ENCODE measurements at regions not wholly inside any gene's neighbourhood (a gene's known extent, or its start where the extent isn't known, plus 50 kb on each side); places are given as distances from the start of the nearest gene placed in this dataset.

DNA sequence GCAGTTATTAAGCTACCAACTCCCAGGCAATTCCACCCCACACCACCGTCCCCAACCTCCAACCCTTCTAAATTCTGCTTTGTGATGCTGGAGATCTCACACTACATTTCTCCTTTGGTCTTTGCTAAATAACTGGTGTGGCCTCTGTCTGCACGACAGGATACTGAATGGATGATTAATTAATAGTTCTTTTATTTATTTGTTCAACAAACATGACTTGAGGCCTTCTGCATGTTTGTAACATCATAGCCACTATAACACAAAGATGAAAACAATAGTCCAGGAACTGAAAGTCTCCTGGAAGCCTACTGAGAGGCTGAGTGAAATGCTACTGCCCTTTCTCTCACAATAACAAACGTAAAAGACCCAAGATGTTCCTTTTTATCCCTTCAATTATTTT lies 609.5 kb upstream of the UBE2E2 start:
- intact Hi-C loops (cut with DNase I) = no loop called here
- no peak for DNase-seq
- no peak for ATAC-seq

DNA sequence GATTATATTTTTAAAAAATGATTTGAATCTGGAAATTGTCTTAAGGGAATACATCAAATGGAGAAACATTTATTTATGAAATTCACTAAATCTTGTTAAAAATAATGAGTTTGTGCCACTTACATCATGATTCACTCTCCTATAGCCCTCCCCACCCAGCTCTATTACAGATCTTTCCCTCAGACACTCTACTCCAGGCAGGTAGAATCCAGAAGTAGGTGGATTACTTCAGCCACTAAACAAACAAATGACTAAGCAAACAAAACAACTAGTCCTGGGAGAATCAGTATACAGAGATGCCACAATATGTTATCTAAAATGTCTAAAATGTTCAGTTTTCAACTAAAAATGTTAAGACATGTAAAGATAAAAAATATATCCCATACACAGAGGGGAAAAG lies 608.1 kb upstream of the UBE2E2 start:
- no peak for DNase-seq
- no peak for ATAC-seq
- intact Hi-C loops (cut with DNase I) = no loop called here

DNA sequence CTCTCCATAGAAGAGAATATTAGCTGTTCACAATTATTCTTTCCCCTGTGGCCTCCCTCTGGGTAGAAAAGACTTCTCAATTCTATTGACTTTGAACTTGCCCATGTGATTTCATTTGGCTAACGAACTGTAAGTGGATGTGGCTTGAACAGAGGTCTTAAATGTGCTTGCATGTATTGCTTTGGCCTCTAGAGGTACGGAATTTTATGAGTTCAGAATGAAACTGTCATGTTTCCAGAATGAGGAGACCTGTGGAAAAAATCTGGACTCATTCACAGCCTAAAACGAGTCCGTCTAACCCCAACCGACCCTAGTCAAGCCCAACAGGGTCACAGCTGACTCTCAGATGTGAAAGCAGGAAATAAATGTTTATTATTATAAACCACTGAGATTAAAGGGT lies 596.7 kb upstream of the UBE2E2 start:
- intact Hi-C loops (cut with DNase I) = no loop called here
- ATAC-seq (no peak), DNase-seq (no peak)

DNA sequence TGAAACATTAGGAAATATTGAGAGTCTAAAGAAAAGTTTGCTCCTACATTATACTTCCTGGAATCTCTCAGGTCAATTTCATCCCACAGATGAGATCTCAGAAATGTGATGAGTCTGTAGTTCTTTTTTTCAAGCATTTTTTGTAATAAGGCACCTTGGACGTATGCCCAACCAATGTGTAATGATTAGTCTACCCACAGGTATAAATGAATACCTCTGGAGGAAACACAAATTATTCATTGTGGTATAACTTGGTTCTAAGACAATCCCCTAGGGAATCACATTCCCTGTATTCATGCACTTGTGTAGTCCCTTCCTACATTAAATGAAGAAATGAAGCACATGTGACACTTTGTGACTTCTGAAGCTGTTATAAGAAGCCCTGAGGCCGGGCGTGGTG lies 596.2 kb upstream of the UBE2E2 start:
- ATAC-seq (no peak), DNase-seq (no peak)
- intact Hi-C loops (cut with DNase I) = no loop called here

DNA sequence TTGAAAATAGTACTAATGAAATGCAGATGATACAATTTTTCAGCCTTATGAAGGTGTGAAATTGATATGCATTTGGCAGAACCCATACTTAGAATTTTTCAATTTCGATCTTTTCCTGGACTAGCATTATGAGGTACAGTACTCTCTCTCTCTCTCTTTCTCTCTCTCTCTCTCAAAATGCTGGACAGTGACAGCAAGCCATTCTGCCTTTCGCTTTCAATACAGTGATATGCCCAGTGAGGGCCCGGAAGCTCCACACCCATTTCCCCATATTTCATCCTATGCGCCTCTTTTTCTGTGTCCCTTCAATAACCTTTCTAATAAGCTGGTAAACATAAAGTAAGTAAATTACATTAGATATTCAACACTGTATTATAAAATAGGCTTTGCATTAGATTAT lies 595.0 kb upstream of the UBE2E2 start:
- DNase-seq (no peak), ATAC-seq (no peak)
- intact Hi-C loops (cut with DNase I) = no loop called here

DNA sequence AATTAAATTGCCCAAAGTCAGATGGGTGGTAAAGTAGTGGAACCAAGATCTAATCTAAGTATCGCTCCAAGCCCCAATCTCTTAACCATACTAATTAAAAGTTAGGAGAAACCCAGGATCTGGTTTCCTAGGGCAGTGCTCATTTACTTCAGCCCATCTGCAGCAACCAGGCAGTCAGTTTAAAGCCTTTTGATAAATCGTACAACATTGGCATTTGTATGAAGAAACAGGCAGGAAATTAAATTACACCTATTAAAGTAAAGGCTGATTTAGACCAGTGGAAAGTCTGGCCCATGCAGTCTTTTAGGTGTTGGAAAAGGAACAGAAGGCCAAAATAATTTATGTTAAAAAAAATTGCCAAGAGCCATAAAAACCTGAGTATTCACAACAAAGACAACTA lies 594.4 kb upstream of the UBE2E2 start:
- intact Hi-C loops (cut with DNase I) = no loop called here
- ATAC-seq (no peak), DNase-seq (no peak)

DNA sequence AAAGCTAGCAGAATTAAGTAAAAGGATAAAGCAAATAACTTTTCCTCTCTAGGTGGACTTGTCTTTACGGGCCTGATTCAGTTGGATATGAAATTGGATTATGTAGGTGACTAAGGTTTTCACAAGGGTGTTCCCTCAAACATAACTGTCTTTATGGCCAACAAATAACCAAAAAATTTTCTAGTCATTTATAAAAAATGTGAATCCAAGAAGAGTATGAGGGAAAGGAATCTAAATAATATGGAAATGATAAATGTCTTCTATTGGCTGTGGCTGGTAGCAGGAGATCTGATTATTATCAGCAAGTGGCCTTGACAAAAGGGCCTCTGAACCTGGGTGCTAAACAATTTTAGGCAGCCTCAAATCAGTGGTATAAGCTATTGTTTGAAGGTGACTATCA lies 594.0 kb upstream of the UBE2E2 start:
- no peak for ATAC-seq
- no peak for DNase-seq
- intact Hi-C loops (cut with DNase I) = no loop called here

DNA sequence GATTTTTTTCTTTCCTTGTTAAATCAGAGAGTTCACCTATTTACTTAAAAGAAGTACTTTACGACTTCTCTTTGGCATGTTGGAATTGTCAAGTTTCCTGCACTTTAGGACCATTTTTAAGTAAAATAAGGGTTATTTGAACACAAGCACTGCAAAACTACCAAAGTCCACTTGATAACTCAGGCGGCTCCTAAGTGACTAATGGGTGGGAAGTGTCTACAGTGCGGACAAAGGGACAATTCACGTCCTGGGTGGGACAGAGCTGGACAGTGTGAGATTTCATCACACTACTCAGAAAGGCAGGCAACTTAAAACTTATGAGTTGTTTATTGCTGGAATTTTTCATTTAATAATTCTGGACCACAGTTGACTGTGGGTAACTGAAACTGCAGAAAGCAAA lies 590.2 kb upstream of the UBE2E2 start:
- DNase-seq = no peak
- no peak for ATAC-seq
- intact Hi-C loops (cut with DNase I) = no loop called here

DNA sequence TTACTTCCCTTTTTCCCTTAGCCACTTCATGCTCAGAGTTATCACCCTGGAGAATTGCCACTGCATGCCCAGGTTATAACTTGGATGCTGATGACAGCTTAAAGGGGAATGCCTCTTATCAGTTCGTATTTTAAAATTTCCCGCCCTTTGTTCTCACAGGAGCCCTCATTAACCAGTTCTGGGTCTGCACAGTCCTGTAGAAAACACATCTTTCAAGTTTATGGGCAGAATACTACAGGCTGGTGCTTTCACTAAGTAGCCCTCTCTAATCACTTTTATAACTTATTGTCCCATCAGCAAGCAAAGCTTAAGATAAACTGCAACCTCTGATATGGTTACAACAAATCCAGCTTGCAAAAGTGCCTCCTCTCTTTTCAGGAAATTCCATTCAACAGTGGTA lies 587.3 kb upstream of the UBE2E2 start:
- intact Hi-C loops (cut with DNase I) = no loop called here
- DNase-seq = no peak
- no peak for ATAC-seq

DNA sequence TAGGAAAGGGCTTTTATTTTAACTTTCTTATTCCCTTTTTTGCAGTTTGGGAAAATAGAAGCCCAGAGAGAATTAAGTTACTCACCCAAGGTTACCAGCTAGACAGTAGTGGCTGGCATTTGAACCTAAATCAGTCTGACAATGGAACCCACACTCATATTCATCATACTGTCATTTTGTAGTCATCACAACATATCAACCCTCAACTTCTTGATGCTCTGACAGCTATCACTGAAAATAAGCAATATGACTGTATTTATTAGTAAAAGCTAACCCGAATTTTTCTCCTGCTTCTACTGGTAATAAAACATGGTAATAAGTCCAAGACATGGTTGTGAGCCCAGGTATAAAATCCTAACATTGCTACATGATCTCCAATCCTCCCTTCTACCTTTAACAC lies 585.8 kb upstream of the UBE2E2 start:
- ATAC-seq = no peak
- intact Hi-C loops (cut with DNase I) = no loop called here
- no peak for DNase-seq

DNA sequence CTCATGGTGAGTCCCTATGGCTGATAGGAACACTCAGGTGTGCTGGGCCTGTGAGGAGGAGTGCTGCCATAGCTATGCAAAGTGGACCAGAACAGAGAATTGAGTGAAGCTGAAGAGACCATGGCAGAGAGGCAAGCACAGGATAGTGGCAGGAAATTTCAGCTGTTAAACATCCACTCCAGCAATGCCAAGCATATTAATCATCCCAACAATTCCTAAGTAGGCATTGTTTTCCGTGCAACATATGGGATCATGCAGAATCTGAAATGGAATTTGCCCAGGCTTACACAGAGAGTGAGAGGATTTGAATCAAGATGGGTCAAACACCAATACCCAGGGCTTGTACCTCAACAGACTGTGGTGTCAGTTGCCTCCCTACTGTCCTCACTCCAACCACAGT lies 582.6 kb upstream of the UBE2E2 start:
- DNase-seq = no peak
- ATAC-seq = no peak
- intact Hi-C loops (cut with DNase I) = no loop called here

DNA sequence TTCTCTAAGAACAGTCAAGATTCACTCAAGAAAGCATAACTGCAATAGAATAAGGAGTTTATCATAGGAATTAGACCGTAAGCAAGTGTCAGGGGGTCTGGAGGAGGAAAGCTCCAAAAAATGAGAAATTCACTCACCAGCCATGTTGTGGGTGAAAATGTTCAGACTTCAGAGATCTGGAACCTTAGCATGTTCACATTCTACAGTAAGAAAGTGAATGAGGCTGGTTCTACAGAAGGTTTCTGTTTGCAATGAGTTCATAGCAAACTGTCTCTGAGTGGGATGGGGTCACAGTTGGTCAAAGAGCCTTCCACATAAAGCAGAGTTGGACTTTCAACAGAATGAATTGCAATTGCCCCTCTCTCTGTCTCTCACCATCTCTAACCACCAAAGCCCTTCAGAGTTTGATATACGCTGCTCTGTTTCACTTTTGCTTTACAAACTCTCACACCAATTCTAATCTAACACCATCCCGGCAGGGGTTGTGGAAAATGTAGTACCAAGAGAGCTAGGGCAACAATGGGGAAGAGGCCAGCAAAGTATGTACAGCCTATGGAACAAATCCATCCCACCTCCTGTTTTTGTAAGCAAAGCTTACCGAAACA lies 581.8 kb upstream of the UBE2E2 start:
- DNase-seq = no peak
- intact Hi-C loops (cut with DNase I) = no loop called here
- no peak for ATAC-seq

DNA sequence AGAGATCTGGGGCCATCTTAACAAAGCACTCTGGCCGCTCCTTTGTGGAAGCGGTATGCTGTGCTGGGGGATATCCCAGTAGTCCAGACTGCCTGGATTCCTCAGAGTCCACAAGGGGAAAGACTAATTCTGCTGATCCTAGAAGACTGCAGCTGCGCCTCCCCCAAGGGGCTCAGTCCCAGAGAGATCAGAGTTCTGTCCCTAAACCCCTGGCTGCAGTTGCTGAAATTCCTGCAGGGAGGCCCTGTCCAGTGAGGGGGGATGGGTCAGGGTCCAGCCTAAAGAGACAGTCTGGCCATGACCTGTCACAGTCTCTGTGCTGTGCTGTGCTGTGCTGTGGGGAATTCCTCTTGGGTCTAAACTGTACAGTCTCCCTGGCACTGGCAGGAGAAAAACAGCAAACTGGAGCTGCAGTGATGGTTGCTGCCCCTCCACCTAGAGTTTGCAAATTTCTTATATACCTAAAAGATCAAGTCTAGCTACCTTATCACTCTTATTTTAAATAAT lies 575.1 kb upstream of the UBE2E2 start:
- intact Hi-C loops (cut with DNase I) = no loop called here
- ATAC-seq = no peak
- no peak for DNase-seq

DNA sequence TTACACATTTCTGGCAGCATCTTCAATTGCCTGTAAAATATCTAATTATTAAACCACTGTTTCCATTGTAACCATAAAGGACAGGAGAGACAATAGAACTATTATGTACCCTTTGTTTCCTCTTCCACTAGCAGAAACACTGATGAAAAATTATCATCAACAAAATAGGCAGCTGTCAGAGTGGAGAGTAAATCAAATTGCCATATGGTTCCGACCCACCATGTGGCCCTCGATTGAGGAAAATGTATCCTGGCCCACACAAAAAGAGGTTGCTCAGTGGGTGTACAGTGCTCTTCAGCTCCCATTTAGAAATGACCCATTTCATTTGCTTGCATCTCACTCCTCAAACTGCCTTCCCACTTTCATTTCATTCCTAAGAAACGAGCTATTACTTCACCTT lies 570.6 kb upstream of the UBE2E2 start:
- DNase-seq (no peak), ATAC-seq (no peak)
- intact Hi-C loops (cut with DNase I) = no loop called here

DNA sequence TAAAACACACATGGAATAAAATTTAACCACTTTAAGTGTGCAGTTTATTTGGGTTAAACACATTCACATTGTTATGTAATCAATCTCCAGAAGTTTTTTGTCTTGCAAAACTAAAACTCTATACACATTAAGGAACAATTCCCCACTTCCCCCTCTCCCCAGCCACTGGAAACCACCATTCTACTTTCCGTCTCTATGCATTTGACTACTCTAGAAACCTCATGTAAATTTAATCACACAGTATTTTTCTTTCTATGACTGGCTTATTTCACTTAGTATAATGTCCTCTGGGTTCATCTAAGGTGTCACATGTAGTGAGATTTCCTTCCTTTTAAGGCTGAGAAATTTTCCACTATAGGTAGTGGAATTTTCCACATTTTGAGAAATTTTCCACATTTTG lies 568.7 kb upstream of the UBE2E2 start:
- no peak for ATAC-seq
- intact Hi-C loops (cut with DNase I) = no loop called here
- DNase-seq = no peak

DNA sequence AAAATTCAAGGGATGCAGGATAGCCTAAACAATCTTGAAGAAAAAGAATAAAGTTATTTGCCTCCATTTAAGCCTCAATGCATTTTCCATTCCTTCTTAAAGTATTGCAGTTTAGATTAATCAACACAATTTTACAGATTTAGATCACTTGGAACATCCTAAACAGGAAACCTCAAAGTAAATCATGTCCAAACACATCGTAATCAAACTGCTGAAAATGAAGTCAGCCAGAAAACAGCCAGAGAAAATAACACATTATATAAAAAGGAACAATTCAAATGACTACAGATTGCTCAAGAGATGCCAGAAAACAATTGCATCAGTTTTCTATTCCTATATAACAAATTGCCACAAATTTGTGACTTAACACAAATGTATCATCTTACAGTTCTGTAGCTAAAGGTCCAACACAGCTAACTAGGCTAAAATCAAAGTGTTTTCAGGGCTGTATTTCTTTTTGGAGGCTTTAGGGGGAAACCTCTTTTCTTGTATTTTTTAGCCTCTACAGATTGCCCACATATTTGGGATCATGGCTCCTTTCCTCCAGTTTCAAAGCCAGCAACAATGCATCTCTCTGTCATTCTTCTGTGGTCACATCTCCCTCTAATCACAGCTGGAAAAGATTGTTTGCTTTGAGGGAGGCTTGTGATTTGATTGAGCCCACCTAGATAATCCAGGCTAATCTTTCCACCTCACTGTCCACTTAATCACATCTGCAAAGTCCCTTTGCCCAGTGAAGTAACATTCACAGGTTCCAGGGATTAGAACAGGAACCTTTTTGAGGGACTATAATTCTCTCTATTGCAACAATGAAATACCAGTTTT lies 543.3 kb upstream of the UBE2E2 start:
- ATAC-seq (no peak), DNase-seq (no peak)
- intact Hi-C loops (cut with DNase I) = no loop called here

DNA sequence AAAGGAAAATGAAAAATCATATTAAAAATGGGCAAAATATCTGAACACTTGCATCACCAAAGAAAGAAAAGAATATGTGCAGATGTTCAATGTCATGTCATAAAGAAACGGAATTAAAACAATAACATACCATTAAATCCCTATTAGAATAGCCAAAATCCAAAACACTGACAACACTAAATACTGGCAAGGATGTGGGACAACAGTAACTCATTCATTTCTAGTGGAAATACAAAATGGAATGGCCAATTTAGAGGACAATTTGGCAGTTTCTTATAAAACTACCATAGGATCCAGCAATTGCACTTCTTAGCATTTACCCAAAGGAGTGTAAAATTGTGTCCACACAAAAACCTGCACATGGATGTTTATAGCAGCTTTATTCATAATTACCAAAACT lies 542.5 kb upstream of the UBE2E2 start:
- ATAC-seq = no peak
- intact Hi-C loops (cut with DNase I) = no loop called here

DNA sequence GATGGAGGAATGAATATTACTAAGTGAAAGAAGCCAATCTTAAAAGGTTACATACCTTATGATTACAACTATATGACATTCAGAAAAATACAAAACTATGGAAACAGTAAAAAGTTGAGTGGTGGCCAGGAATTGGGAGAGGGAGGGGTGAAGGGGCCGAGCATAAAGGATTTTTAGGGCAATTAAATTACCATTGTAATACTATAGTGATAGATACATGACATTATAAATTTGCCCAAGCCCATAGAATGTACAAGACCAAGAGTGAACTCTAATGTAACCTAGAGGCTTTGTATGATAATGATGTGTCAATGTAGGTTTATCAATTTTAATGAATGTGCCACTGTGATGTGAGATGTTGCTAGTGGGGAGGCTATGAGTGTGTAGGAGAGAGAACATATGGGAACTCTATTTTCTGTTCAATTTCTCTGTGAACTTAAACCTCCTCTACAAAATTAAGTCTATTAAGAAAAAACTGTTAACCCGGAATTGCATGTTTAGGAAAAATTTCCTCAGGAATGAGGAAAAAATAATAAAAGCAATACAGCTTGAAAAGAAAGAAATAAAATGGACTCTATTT lies 541.9 kb upstream of the UBE2E2 start:
- DNase-seq = no peak
- intact Hi-C loops (cut with DNase I) = no loop called here
- ATAC-seq = no peak

More for the DNA sequence above, 542.5 kb upstream of the UBE2E2 start:
- no peak for DNase-seq

DNA sequence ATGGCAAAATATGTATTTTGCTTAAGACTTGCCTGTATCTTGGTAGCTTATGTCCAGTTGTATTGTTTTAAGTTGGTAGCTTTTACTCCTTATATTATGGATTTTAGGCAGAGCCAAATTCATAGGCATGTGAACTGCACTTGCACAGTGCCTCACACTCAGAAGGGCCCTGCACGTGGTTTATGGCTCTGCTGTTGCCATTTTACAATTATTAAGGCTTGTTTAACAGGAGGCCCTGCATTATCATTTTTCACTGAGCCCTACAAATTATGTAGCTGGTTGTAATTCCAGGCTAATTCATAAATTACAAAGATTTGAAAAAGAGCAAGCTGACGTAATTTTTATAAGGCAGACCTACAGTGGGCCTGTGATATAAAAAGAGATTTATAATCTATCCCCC lies 537.6 kb upstream of the UBE2E2 start:
- DNase-seq = no peak
- intact Hi-C loops (cut with DNase I) = no loop called here
- no peak for ATAC-seq

DNA sequence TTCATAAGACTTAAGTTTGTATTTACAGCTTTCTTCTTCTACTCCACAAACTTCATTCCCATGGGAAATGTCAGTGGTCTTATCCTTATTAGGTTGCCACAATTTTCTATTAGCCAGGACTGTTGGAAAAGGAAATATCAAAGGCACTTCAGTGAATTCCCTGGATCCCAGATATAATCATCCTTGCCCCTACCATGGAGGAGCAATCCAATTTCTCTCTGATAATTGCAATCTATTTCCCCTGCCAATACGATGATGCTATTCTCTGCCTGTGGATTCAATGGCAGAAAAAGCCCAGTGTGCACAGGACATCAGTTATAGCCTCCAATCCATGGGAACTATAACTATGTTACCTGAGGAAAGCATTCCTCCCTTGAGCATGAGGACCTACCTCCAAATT lies 536.4 kb upstream of the UBE2E2 start:
- intact Hi-C loops (cut with DNase I) = no loop called here
- ATAC-seq = no peak
- no peak for DNase-seq

DNA sequence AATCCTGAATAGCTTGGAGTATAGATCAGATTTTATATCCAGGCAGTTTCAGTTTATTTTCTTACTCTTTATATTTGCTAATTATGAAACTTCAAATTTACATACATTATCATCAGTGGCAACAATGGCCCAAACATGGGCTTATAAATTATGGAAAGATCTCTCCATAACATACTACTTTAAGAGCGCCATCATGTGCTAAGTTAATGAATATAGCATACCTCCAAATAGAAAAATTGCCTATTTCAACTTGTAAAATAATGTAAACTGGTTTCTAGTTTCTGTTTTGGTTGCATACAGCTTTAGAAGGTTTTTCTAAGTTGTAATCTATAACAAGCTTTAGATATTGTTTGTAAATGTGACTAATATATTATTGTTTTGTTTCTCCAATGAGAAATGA lies 531.3 kb upstream of the UBE2E2 start:
- ATAC-seq (no peak), DNase-seq (no peak)
- intact Hi-C loops (cut with DNase I) = no loop called here
